ENCODE measurements at regions not wholly inside any gene's neighbourhood (a gene's known extent, or its start where the extent isn't known, plus 50 kb on each side); places are given as distances from the start of the nearest gene placed in this dataset.

DNA sequence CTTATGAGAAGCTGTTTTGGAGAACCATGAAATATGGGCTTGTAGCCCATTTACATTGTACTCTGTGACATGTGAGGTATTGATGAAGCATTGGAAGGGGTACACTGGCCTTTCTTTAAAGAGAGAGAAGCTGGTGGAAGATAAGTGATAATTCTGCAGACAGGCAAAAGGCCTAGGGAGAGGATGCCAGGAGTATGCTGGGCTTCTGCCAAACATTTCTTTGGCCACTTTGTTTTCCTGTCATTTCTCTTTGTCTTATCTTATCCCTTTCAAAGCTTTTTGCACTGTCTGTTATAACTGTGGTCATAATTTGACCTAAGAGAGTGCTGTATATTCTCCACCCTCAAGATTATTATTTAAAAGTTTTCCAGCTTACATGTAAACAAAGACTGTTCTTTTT lies 109.6 kb upstream of the SEMA6D start (continued):
- no peak for TF ChIP-seq CTCF (IDR thresholded peaks at IDR 0.05)

GRCh38 chr15:47609693-47610092 lies 107.6 kb upstream of the SEMA6D start:
- FAIRE-seq (no peak), DNase-seq (ENCODE audit: low read depth in 1 of 2, low spot score in 1 of 2) (no peak), ATAC-seq (no peak)
- Histone ChIP-seq H3K9me3 (no peaks in the 10 kb centered on the region), H3K4me2 (no peak overlapping the region), H3K4me1 (no peaks in the 10 kb centered on the region), H3K4me3 (no peak overlapping the region), H3K27ac (no peak overlapping the region)
- TF ChIP-seq, protein P1, sequence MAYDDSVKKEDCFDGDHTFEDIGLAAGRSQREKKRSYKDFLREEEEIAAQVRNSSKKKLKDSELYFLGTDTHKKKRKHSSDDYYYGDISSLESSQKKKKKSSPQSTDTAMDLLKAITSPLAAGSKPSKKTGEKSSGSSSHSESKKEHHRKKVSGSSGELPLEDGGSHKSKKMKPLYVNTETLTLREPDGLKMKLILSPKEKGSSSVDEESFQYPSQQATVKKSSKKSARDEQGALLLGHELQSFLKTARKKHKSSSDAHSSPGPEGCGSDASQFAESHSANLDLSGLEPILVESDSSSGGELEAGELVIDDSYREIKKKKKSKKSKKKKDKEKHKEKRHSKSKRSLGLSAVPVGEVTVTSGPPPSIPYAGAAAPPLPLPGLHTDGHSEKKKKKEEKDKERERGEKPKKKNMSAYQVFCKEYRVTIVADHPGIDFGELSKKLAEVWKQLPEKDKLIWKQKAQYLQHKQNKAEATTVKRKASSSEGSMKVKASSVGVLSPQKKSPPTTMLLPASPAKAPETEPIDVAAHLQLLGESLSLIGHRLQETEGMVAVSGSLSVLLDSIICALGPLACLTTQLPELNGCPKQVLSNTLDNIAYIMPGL (CRISPR knock-in tag; IDR thresholded peaks at IDR 0.05; ENCODE audit: borderline replicate concordance): no peak
- TF ChIP-seq HES2 (IDR thresholded peaks at IDR 0.05) (no peak), BCL3 (IDR thresholded peaks at IDR 0.05) (no peak), ZC3H11A (IDR thresholded peaks at IDR 0.05) (no peak), MAZ (IDR thresholded peaks at IDR 0.05; ENCODE audit: borderline replicate concordance, low read depth, low read length) (no peak), RNF2 (IDR thresholded peaks at IDR 0.05; ENCODE audit: borderline replicate concordance, low read depth) (no peak), FOSL2 (IDR thresholded peaks at IDR 0.05) (no peak), FOSL2 (CRISPR knock-in tag; IDR thresholded peaks at IDR 0.05) (no peak), SREBF2 (IDR thresholded peaks at IDR 0.05) (no peak), CBX8 (IDR thresholded peaks at IDR 0.05) (no peak), MYC (IDR thresholded peaks at IDR 0.05; ENCODE audit: borderline replicate concordance, low read length) (no peak), ZFP36 (IDR thresholded peaks at IDR 0.05; ENCODE audit: borderline replicate concordance, partially characterized antibody) (no peak), ZSCAN20 (CRISPR knock-in tag; IDR thresholded peaks at IDR 0.05) (no peak), NR3C1 (IDR thresholded peaks at IDR 0.05) (no peak), TP53 (CRISPR knock-in tag; IDR thresholded peaks at IDR 0.05) (no peak)
- POLR2A ChIA-PET: no interaction called here
- CTCF ChIA-PET: no interaction called here
- 46% methylated on average over 2 of the region's 2 CpGs for WGBS (ENCODE audit: missing lambda C conversion rate)

GRCh38 chr15:47610736-47611135 lies 106.6 kb upstream of the SEMA6D start:
- DNase-seq (ENCODE audit: low read depth in 1 of 2, low spot score in 1 of 2): no peak
- no peak for ATAC-seq
- POLR2A ChIA-PET: no interaction called here
- no peak overlapping the region for H3K4me3 ChIP-seq
- no peak for FAIRE-seq
- H3K27ac ChIP-seq: no peak overlapping the region
- TF ChIP-seq NR3C1 (IDR thresholded peaks at IDR 0.05) (no peak), RNF2 (IDR thresholded peaks at IDR 0.05; ENCODE audit: borderline replicate concordance, low read depth) (no peak), NFE2L2 (conservative IDR thresholded peaks at IDR 0.05; ENCODE audit: low read length) (no peak), HDAC2 (IDR thresholded peaks at IDR 0.05) (no peak), SREBF2 (IDR thresholded peaks at IDR 0.05) (no peak), FOSB (CRISPR knock-in tag; IDR thresholded peaks at IDR 0.05) (no peak), HEYL (CRISPR knock-in tag; IDR thresholded peaks at IDR 0.05) (no peak), BCL3 (IDR thresholded peaks at IDR 0.05) (no peak), KDM1A (IDR thresholded peaks at IDR 0.05; ENCODE audit: low read depth) (no peak), BHLHE40 (IDR thresholded peaks at IDR 0.05; ENCODE audit: low read depth, low read length) (no peak), MAX (IDR thresholded peaks at IDR 0.05) (no peak), GATA3 (IDR thresholded peaks at IDR 0.05; ENCODE audit: borderline replicate concordance) (no peak), ZSCAN20 (CRISPR knock-in tag; IDR thresholded peaks at IDR 0.05) (no peak), MAZ (IDR thresholded peaks at IDR 0.05; ENCODE audit: borderline replicate concordance, low read depth, low read length) (no peak), NPAS2 (CRISPR knock-in tag; IDR thresholded peaks at IDR 0.05; ENCODE audit: borderline replicate concordance) (no peak), MYC (IDR thresholded peaks at IDR 0.05; ENCODE audit: borderline replicate concordance, low read length) (no peak), HOXB5 (CRISPR knock-in tag; IDR thresholded peaks at IDR 0.05) (no peak), SMC3 (IDR thresholded peaks at IDR 0.05) (no peak), RARB (CRISPR knock-in tag; IDR thresholded peaks at IDR 0.05) (no peak)
- TF ChIP-seq, protein P2, sequence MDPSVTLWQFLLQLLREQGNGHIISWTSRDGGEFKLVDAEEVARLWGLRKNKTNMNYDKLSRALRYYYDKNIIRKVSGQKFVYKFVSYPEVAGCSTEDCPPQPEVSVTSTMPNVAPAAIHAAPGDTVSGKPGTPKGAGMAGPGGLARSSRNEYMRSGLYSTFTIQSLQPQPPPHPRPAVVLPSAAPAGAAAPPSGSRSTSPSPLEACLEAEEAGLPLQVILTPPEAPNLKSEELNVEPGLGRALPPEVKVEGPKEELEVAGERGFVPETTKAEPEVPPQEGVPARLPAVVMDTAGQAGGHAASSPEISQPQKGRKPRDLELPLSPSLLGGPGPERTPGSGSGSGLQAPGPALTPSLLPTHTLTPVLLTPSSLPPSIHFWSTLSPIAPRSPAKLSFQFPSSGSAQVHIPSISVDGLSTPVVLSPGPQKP (IDR thresholded peaks at IDR 0.05; ENCODE audit: low read depth, low read length): no peak
- H3K4me1 ChIP-seq: no peaks in the 10 kb centered on the region
- CTCF ChIA-PET: no interaction called here
- H3K9me3 ChIP-seq: no peaks in the 10 kb centered on the region
- 0% methylated on average over 2 of the region's 2 CpGs for WGBS (ENCODE audit: missing lambda C conversion rate)
- no peak overlapping the region for H3K4me2 ChIP-seq

Measured in A549 (cell line).